Neural cell (in vitro differentiated cells): ENCODE measurements at regions not wholly inside any gene's neighbourhood (a gene's known extent, or its start where the extent isn't known, plus 50 kb on each side); places are given as distances from the start of the nearest gene placed in this dataset.

Experiments
- H2AFZ ChIP-seq: fragments of 200-600, 300-800 bp; sonication (generic), shearing (Covaris generic); 2 replicates; pipeline ENCODE4 v1.6.0; 2014; ENCODE audit warnings: low read depth, mild to moderate bottlenecking, antibody characterized with exemption, low read length, moderate library complexity
- H3F3A ChIP-seq: fragments of 200-600 bp; shearing (Covaris generic); 2 replicates; pipeline ENCODE4 v1.6.1; 2016; ENCODE audit warnings: mild to moderate bottlenecking, moderate library complexity, mixed read lengths, antibody characterized with exemption, low read length; ENCODE audit not compliant: insufficient read depth, poor library complexity, severe bottlenecking
- H3K27ac ChIP-seq: fragments of 200-600, 300-800 bp; sonication (generic), shearing (Covaris generic); 2 replicates; pipeline ENCODE4 v1.5.1; 2014; ENCODE audit warnings: mild to moderate bottlenecking, low read length, moderate library complexity
- H3K27me3 ChIP-seq: fragments of 300-800, 200-600 bp; sonication (generic), shearing (Covaris generic); 2 replicates; pipeline ENCODE4 v1.6.0; 2014; ENCODE audit warnings: mild to moderate bottlenecking, low read depth, low read length, moderate library complexity; ENCODE audit not compliant: insufficient read depth
- H3K36me3 ChIP-seq: fragments of 300-800, 200-600 bp; sonication (generic), shearing (Covaris generic); 2 replicates; pipeline ENCODE4 v1.5.1; 2014; ENCODE audit warnings: mild to moderate bottlenecking, antibody characterized with exemption, low read length, moderate library complexity; ENCODE audit not compliant: insufficient read depth
- H3K4me2 ChIP-seq: fragments of 300-800, 200-600 bp; sonication (generic), shearing (Covaris generic); 2 replicates; pipeline ENCODE4 v1.6.0; 2014; ENCODE audit warnings: mild to moderate bottlenecking, low read length
- H3K4me3 ChIP-seq: fragments of 300-800, 200-600 bp; sonication (generic), shearing (Covaris generic); 2 replicates; pipeline ENCODE4 v1.5.1; 2014; ENCODE audit warnings: mild to moderate bottlenecking, low read length, moderate library complexity
- H3K79me2 ChIP-seq: fragments of 200-600 bp; shearing (Covaris generic); replicated peaks from 2 replicates; pipeline ENCODE4 v1.6.0; 2014; ENCODE audit warnings: mild to moderate bottlenecking, low read length, moderate library complexity; ENCODE audit not compliant: insufficient read depth
- H3K9ac ChIP-seq: fragments of 300-800, 200-600 bp; sonication (generic), shearing (Covaris generic); 2 replicates; pipeline ENCODE4 v1.6.1; 2016; ENCODE audit warnings: mild to moderate bottlenecking, low read length, mixed read lengths
- H3K9me2 ChIP-seq: fragments of 200-600 bp; shearing (Covaris generic); 2 replicates; pipeline ENCODE4 v1.6.1; 2016; ENCODE audit warnings: mild to moderate bottlenecking, low read length, mixed read lengths; ENCODE audit not compliant: insufficient read depth
- H3K9me3 ChIP-seq: fragments of 200-600, 300-800 bp; sonication (generic), shearing (Covaris generic); 2 replicates; pipeline ENCODE4 v1.6.1; 2016; ENCODE audit warnings: mild to moderate bottlenecking, mixed run types, low read length, moderate library complexity, mixed read lengths
- H4K20me1 ChIP-seq: fragments of 200-600 bp; shearing (Covaris generic); 2 replicates; pipeline ENCODE4 v1.6.1; 2016; ENCODE audit warnings: mild to moderate bottlenecking, mixed run types; ENCODE audit not compliant: insufficient read depth
- EP300 ChIP-seq: fragments of 450-650 bp; conservative IDR thresholded peaks from 2 replicates; pipeline ENCODE4 v1.6.1; 2014; ENCODE audit warnings: antibody characterized with exemption, mild to moderate bottlenecking, moderate library complexity; ENCODE audit not compliant: poor library complexity, severe bottlenecking
- EZH2 ChIP-seq: fragments of 200-600, 300-800 bp; shearing (Covaris generic), sonication (generic); IDR thresholded peaks from 2 replicates; pipeline ENCODE4 v1.6.1; 2014; ENCODE audit warnings: antibody characterized with exemption, low read length, borderline replicate concordance, mild to moderate bottlenecking; ENCODE audit not compliant: insufficient read depth, poor library complexity, severe bottlenecking
- MXI1 ChIP-seq: fragments of 450-650 bp; conservative IDR thresholded peaks from 2 replicates; pipeline ENCODE4 v1.6.1; 2014; ENCODE audit warnings: antibody characterized with exemption, mild to moderate bottlenecking; ENCODE audit not compliant: poor library complexity, severe bottlenecking
- POLR2AphosphoS5 ChIP-seq: IDR thresholded peaks from 2 replicates; pipeline ENCODE4 v1.6.1; 2012
- RAD21 ChIP-seq: fragments of 450-650 bp; conservative IDR thresholded peaks from 2 replicates; pipeline ENCODE4 v1.6.1; 2014; ENCODE audit warnings: antibody characterized with exemption, mild to moderate bottlenecking, moderate library complexity
- SMC3 ChIP-seq: fragments of 450-650 bp; conservative IDR thresholded peaks from 2 replicates; pipeline ENCODE4 v1.6.1; 2014; ENCODE audit warnings: antibody characterized with exemption, mild to moderate bottlenecking, moderate library complexity; ENCODE audit not compliant: poor library complexity
- TAF1 ChIP-seq: IDR thresholded peaks from 2 replicates; pipeline ENCODE4 v1.6.1; 2012; ENCODE audit warnings: low read depth
- TF ChIP-seq, protein P1 (sequence below): IDR thresholded peaks from 2 replicates; pipeline ENCODE4 v1.6.1; 2012; ENCODE audit warnings: borderline replicate concordance
- TF ChIP-seq, protein P2 (sequence below): fragments of 450-650 bp; IDR thresholded peaks from 2 replicates; pipeline ENCODE4 v1.5.1; 2014; ENCODE audit warnings: antibody characterized with exemption, mild to moderate bottlenecking, moderate library complexity; ENCODE audit not compliant: poor library complexity, severe bottlenecking

DNA sequence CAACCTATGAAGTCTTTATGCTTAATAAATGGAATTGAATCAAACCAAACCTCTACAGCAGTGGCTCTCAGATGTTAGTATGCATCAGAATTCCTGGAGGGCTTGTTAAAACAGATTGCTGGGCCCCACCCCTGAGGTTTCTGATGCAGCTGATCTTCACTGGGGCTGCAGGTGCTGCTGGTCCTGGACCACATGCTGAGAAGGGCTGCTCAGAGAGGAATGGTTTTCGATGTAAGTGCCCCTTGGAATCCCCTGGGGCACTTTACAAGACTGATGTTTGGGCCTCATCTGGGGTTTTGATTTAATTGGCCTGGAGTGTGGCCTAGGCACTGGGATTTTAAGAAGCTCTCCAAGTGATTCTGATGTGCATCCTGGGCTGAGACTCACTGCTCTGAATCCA, 403.8 kb upstream of the HS6ST1 start:
- H4K20me1 ChIP-seq, result no peaks in the 10 kb centered on the region

DNA sequence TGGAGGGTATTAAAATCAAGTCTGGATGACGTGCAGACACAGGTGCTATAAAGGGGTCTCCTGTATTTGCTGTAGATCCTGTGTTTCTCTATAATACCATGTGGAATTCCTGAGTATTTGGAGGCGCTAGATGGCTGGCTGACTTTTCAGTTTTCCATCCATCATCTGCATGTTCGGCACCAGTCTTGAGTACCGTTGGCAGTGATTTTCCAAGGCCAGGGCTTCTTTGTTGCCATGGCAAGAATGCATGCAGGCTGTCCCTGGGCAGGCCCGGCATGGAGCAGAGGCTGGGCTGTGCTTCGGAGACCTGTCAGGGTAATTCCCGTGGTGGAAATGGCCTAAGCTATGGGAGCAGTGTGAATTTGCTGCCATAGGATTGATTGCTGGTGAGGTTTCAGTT, 405.9 kb upstream of the HS6ST1 start:
- no peaks in the 10 kb centered on the region for H3F3A ChIP-seq
- H3K79me2 ChIP-seq, result no peaks in the 10 kb centered on the region
- no peak overlapping the region for H3K4me3 ChIP-seq

More for the DNA sequence above, 403.8 kb upstream of the HS6ST1 start:
- no peak overlapping the region for H3K4me2 ChIP-seq
- H3K9me2 ChIP-seq, result no peaks in the 10 kb centered on the region
- H3K27ac ChIP-seq, result no peak overlapping the region
- H3K27me3 ChIP-seq, result no peaks in the 10 kb centered on the region
- H3K9me3 ChIP-seq, result no peaks in the 10 kb centered on the region
- TF ChIP-seq, protein P1, sequence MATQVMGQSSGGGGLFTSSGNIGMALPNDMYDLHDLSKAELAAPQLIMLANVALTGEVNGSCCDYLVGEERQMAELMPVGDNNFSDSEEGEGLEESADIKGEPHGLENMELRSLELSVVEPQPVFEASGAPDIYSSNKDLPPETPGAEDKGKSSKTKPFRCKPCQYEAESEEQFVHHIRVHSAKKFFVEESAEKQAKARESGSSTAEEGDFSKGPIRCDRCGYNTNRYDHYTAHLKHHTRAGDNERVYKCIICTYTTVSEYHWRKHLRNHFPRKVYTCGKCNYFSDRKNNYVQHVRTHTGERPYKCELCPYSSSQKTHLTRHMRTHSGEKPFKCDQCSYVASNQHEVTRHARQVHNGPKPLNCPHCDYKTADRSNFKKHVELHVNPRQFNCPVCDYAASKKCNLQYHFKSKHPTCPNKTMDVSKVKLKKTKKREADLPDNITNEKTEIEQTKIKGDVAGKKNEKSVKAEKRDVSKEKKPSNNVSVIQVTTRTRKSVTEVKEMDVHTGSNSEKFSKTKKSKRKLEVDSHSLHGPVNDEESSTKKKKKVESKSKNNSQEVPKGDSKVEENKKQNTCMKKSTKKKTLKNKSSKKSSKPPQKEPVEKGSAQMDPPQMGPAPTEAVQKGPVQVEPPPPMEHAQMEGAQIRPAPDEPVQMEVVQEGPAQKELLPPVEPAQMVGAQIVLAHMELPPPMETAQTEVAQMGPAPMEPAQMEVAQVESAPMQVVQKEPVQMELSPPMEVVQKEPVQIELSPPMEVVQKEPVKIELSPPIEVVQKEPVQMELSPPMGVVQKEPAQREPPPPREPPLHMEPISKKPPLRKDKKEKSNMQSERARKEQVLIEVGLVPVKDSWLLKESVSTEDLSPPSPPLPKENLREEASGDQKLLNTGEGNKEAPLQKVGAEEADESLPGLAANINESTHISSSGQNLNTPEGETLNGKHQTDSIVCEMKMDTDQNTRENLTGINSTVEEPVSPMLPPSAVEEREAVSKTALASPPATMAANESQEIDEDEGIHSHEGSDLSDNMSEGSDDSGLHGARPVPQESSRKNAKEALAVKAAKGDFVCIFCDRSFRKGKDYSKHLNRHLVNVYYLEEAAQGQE, result no peak
- TF ChIP-seq, protein P2, sequence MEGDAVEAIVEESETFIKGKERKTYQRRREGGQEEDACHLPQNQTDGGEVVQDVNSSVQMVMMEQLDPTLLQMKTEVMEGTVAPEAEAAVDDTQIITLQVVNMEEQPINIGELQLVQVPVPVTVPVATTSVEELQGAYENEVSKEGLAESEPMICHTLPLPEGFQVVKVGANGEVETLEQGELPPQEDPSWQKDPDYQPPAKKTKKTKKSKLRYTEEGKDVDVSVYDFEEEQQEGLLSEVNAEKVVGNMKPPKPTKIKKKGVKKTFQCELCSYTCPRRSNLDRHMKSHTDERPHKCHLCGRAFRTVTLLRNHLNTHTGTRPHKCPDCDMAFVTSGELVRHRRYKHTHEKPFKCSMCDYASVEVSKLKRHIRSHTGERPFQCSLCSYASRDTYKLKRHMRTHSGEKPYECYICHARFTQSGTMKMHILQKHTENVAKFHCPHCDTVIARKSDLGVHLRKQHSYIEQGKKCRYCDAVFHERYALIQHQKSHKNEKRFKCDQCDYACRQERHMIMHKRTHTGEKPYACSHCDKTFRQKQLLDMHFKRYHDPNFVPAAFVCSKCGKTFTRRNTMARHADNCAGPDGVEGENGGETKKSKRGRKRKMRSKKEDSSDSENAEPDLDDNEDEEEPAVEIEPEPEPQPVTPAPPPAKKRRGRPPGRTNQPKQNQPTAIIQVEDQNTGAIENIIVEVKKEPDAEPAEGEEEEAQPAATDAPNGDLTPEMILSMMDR, result no peak
- TF ChIP-seq RAD21 (no peak), EZH2 (no peak), MXI1 (no peak), POLR2AphosphoS5 (no peak), TAF1 (no peak), EP300 (no peak), SMC3 (no peak)
- no peak overlapping the region for H3K4me3 ChIP-seq
- no peaks in the 10 kb centered on the region for H3K36me3 ChIP-seq
- H3K79me2 ChIP-seq, result no peaks in the 10 kb centered on the region
- no peaks in the 10 kb centered on the region for H3F3A ChIP-seq
- H2AFZ ChIP-seq, result no peak overlapping the region
- no peak overlapping the region for H3K9ac ChIP-seq

More for the DNA sequence above, 405.9 kb upstream of the HS6ST1 start:
- H3K36me3 ChIP-seq, result no peaks in the 10 kb centered on the region
- no peaks in the 10 kb centered on the region for H3K9me2 ChIP-seq
- H4K20me1 ChIP-seq, result no peaks in the 10 kb centered on the region
- TF ChIP-seq, protein P2, result no peak
- no peak for TF ChIP-seq MXI1
- H3K9ac ChIP-seq, result no peak overlapping the region
- no peak overlapping the region for H2AFZ ChIP-seq
- no peaks in the 10 kb centered on the region for H3K9me3 ChIP-seq
- H3K27ac ChIP-seq, result no peak overlapping the region
- no peaks in the 10 kb centered on the region for H3K27me3 ChIP-seq
- no peak overlapping the region for H3K4me2 ChIP-seq
